ENCODE measurements at regions not wholly inside any gene's neighbourhood (a gene's known extent, or its start where the extent isn't known, plus 50 kb on each side); places are given as distances from the start of the nearest gene placed in this dataset.

DNA sequence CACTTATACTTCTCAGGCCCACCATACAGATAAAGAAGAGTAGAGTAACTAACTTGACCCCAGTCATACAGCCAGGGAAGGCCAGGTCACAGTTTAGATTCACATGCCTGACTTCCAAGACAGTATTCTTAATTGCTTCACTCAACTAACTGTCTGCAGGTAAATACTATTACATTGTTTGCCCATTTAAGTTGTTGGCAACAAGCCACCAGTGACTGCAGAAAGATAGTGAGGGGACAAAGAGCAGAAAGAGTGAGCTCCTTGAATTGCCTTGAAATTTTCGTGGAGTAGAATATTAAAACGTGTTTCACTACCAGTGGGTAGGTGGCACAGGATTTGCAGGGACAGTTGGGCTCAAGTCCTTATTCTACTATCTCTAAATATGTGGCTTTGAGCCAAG is 146.3 kb upstream of the RMST start:
- TF ChIP-seq, protein P1, sequence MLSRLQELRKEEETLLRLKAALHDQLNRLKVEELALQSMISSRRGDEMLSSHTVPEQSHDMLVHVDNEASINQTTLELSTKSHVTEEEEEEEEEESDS (CRISPR knock-in tag; IDR thresholded peaks at IDR 0.05; ENCODE audit: borderline replicate concordance) = no peak
- TF ChIP-seq, protein P2, sequence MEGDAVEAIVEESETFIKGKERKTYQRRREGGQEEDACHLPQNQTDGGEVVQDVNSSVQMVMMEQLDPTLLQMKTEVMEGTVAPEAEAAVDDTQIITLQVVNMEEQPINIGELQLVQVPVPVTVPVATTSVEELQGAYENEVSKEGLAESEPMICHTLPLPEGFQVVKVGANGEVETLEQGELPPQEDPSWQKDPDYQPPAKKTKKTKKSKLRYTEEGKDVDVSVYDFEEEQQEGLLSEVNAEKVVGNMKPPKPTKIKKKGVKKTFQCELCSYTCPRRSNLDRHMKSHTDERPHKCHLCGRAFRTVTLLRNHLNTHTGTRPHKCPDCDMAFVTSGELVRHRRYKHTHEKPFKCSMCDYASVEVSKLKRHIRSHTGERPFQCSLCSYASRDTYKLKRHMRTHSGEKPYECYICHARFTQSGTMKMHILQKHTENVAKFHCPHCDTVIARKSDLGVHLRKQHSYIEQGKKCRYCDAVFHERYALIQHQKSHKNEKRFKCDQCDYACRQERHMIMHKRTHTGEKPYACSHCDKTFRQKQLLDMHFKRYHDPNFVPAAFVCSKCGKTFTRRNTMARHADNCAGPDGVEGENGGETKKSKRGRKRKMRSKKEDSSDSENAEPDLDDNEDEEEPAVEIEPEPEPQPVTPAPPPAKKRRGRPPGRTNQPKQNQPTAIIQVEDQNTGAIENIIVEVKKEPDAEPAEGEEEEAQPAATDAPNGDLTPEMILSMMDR (CRISPR knock-in tag; IDR thresholded peaks at IDR 0.05) = no peak
- TF ChIP-seq, protein P3, sequence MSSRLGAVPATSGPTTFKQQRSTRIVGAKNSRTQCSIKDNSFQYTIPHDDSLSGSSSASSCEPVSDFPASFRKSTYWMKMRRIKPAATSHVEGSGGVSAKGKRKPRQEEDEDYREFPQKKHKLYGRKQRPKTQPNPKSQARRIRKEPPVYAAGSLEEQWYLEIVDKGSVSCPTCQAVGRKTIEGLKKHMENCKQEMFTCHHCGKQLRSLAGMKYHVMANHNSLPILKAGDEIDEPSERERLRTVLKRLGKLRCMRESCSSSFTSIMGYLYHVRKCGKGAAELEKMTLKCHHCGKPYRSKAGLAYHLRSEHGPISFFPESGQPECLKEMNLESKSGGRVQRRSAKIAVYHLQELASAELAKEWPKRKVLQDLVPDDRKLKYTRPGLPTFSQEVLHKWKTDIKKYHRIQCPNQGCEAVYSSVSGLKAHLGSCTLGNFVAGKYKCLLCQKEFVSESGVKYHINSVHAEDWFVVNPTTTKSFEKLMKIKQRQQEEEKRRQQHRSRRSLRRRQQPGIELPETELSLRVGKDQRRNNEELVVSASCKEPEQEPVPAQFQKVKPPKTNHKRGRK (CRISPR knock-in tag; IDR thresholded peaks at IDR 0.05) = no peak
- TF ChIP-seq MXI1 (IDR thresholded peaks at IDR 0.05; ENCODE audit: borderline replicate concordance, low read depth, low read length) = no peak
- TF ChIP-seq SMC3 (IDR thresholded peaks at IDR 0.05; ENCODE audit: low read length) = no peak
